Transverse colon (tissue), 4 donors: ENCODE measurements at regions not wholly inside any gene's neighbourhood (a gene's known extent, or its start where the extent isn't known, plus 50 kb on each side); places are given as distances from the start of the nearest gene placed in this dataset.
"Not testable (repeated sequence)": the region's sequence is repeated elsewhere in the genome, so short reads cannot be mapped to it uniquely, and the experiment has no call there.

Source experiments
- DNase-seq: peaks from one replicate; pipeline ENCODE4 v3.0.0-alpha.2; 2019
- H3K27ac ChIP-seq, 4 donors: fragments of 200-600 bp; sonication (generic); 2 replicates each; pipeline ENCODE4 v1.5.1; 2016 to 2018; ENCODE audit warnings: inconsistent platforms in 4 of 4
- H3K27me3 ChIP-seq: fragments of 200-600 bp; sonication (generic); 2 replicates; pipeline ENCODE4 v1.5.1; 2017; ENCODE audit warnings: inconsistent platforms
- H3K36me3 ChIP-seq, 4 donors: fragments of 200-600 bp; sonication (generic); 2 replicates each; pipeline ENCODE4 v1.5.1; 2017 to 2019; ENCODE audit warnings: inconsistent platforms in 4 of 4
- H3K4me1 ChIP-seq, 4 donors: fragments of 200-600 bp; sonication (generic); 2 replicates each; pipeline ENCODE4 v1.5.1; 2017 to 2020; ENCODE audit warnings: inconsistent platforms in 4 of 4
- H3K4me3 ChIP-seq, 4 donors: fragments of 200-600 bp; sonication (generic); 1 replicate in 1 of 4; 2 replicates in 3 of 4; pipeline versions ENCODE4 v1.5.1 to v1.6.1; 2017 to 2019; ENCODE audit warnings: inconsistent platforms in 4 of 4
- H3K9me3 ChIP-seq, 2 donors: fragments of 200-600 bp; sonication (generic); 2 replicates each; pipeline ENCODE4 v1.5.1; 2017 to 2019; ENCODE audit warnings: inconsistent platforms in 2 of 2
- CTCF ChIP-seq, 5 experiments: fragments of 200-600 bp in 3 of 5; fragments of 450-650 bp in 2 of 5; sonication (generic) in 3 of 5; IDR thresholded peaks; 1 replicate in 2 of 5; 2 replicates in 3 of 5; pipeline ENCODE4 v1.5.1; 2016 to 2017; ENCODE audit warnings: antibody characterized with exemption in 5 of 5, inconsistent platforms in 3 of 5, mild to moderate bottlenecking in 2 of 5, moderate library complexity in 1 of 5
- EP300 ChIP-seq: sonication (generic); formaldehyde crosslinking; IDR thresholded peaks from one replicate; pipeline ENCODE4 v1.6.1; 2017; ENCODE audit warnings: antibody characterized with exemption, low read depth
- POLR2A ChIP-seq: fragments of 450-650 bp; IDR thresholded peaks from one replicate; pipeline ENCODE4 v1.6.1; 2016; ENCODE audit warnings: antibody characterized with exemption, mild to moderate bottlenecking, moderate library complexity
- POLR2AphosphoS5 ChIP-seq, 3 donors: sonication (generic); formaldehyde crosslinking; IDR thresholded peaks; one replicate each; pipeline ENCODE4 v1.6.1; 2016; ENCODE audit warnings: antibody characterized with exemption in 3 of 3
- WGBS, 2 donors: methylation state at CpG; one replicate each; pipeline ENCODE4 v1.1.5; 2018; ENCODE audit warnings: low coverage in 1 of 2; 5-methylcytosine and 5-hydroxymethylcytosine counted together
- in situ Hi-C, 4 donors: fragments of 200-750 bp; cut with MboI; loops; one replicate each; pipeline versions ENCODE4 v1.15.0 to v1.15.1; 2017; ENCODE audit warnings: low sequenced_read_pairs in 3 of 4, low pct_ligation_motif_present in 1 of 4, low pct_unique_long_range_greater_than_20kb in 1 of 4
- intact Hi-C: fragments of 100-400 bp; cut with DNase I; formaldehyde crosslinking; loops from one replicate; pipeline ENCODE4 v1.15.1; 2023; ENCODE audit warnings: low total_unique reads

GRCh38 chr7:126057979-126058378 lies 1128.4 kb upstream of the POT1 start:
- in situ Hi-C loops, result no loop called here
- Histone ChIP-seq H3K4me3 (no peak overlapping the region), H3K27ac (no peak overlapping the region), H3K27me3 (no peaks in the 10 kb centered on the region), H3K9me3 (no peaks in the 10 kb centered on the region), H3K4me1 (no peaks in the 10 kb centered on the region), H3K36me3 (no peaks in the 10 kb centered on the region)
- DNase-seq, result no peak
- TF ChIP-seq POLR2A, result no peak
- TF ChIP-seq POLR2AphosphoS5 (IDR thresholded peaks at IDR 0.05), result no peak
- no peak for TF ChIP-seq EP300
- TF ChIP-seq CTCF (IDR thresholded peaks at IDR 0.05), result no peak
- intact Hi-C loops, result no loop called here

- intact Hi-C loops, H3K27ac ChIP-seq, H3K27me3 ChIP-seq, H3K36me3 ChIP-seq, DNase-seq, H3K4me3 ChIP-seq, H3K4me1 ChIP-seq, in situ Hi-C loops, H3K9me3 ChIP-seq: not testable (repeated sequence)
- 93 to 100% methylated on average over 2 to 4 of the region's 4 CpGs for WGBS, 2 donors
Observed at GRCh38 chr7:126056613-126057012, 1127.0 kb upstream of the POT1 start.

- H3K36me3 ChIP-seq, result no peaks in the 10 kb centered on the region
- no peak for TF ChIP-seq CTCF (IDR thresholded peaks at IDR 0.05)
- no peak for TF ChIP-seq POLR2AphosphoS5 (IDR thresholded peaks at IDR 0.05)
- no peak for TF ChIP-seq EP300
- no peak for TF ChIP-seq POLR2A
- H3K4me1 ChIP-seq, result no peaks in the 10 kb centered on the region
- H3K9me3 ChIP-seq, result peaks cover 0 to 9% of the 10 kb centered on the region in 2 donors
- no peak overlapping the region for H3K4me3 ChIP-seq
- intact Hi-C loops (no loop called here), in situ Hi-C loops (no loop called here)
- WGBS, 2 donors, result 60 to 77% methylated on average over 1 of the region's 1 CpG
- DNase-seq, result no peak
- no peaks in the 10 kb centered on the region for H3K27me3 ChIP-seq
- H3K27ac ChIP-seq, result no peak overlapping the region
Observed at GRCh38 chr7:126052229-126052628, 1122.6 kb upstream of the POT1 start.

GRCh38 chr7:126044662-126045061 lies 1115.0 kb upstream of the POT1 start:
- no peak for TF ChIP-seq CTCF (IDR thresholded peaks at IDR 0.05)
- 65 to 71% methylated on average over 1 of the region's 1 CpG for WGBS, 2 donors

GRCh38 chr7:126041472-126041871 lies 1111.8 kb upstream of the POT1 start:
- Histone ChIP-seq H3K4me3 (no peak overlapping the region), H3K4me1 (no peaks in the 10 kb centered on the region), H3K27me3 (no peaks in the 10 kb centered on the region), H3K9me3 (no peaks in the 10 kb centered on the region), H3K36me3 (no peaks in the 10 kb centered on the region), H3K27ac (no peak overlapping the region)
- DNase-seq, result no peak
- 67 to 88% methylated on average over 1 to 5 of the region's 5 CpGs for WGBS, 2 donors
- no peak for TF ChIP-seq EP300
- TF ChIP-seq POLR2AphosphoS5 (IDR thresholded peaks at IDR 0.05), result no peak
- no peak for TF ChIP-seq POLR2A
- TF ChIP-seq CTCF (IDR thresholded peaks at IDR 0.05), result no peak
- intact Hi-C loops (no loop called here), in situ Hi-C loops (no loop called here)

More at GRCh38 chr7:126044662-126045061, 1115.0 kb upstream of the POT1 start:
- DNase-seq, result no peak
- Histone ChIP-seq H3K4me3 (no peak overlapping the region), H3K27ac (no peak overlapping the region), H3K9me3 (no peaks in the 10 kb centered on the region), H3K27me3 (no peaks in the 10 kb centered on the region), H3K4me1 (no peaks in the 10 kb centered on the region), H3K36me3 (no peaks in the 10 kb centered on the region)
- intact Hi-C loops (no loop called here), in situ Hi-C loops (no loop called here)
